Glomerular visceral epithelial cell (primary cell): ENCODE measurements at regions not wholly inside any gene's neighbourhood (a gene's known extent, or its start where the extent isn't known, plus 50 kb on each side); places are given as distances from the start of the nearest gene placed in this dataset.

Experiments
- DNase-seq: peaks from one replicate; pipeline ENCODE4 v3.0.0-alpha.2; 2016; ENCODE audit errors: extremely low spot score

DNA sequence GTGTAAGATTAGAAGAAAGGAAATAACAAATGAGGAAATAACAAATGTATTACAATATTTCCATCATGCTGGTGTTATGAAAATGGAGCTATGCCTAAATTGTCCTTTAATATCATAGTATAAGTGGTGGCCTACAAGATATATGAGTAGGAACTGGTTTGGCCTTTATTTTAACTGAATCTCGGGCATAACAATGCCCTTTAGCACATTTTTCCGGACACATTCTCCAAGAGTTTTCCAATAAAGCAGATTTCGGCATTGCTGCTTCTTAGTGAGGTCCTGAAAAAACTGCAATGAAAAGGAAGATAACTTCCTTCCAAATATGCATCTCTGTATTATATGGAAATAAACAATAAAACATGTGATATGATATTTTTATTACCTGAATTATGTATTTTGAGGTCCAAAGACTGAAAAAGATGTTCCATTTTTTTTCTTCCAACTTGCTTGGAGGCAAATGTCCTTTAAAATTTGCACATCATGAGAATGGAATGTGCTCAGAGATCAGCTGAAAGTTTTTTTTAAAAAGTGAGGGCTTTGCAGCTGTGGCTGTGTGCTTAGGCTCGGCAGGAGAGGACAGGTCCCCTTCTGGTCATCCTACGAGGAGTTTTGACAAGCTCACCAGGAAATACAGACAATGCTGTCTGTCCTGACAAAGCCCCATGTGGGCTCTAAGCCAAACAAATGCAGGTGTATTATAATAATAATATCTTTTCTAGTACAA, 132.3 kb upstream of the RND3 start:
- DNase-seq: peak; percentile 68

DNA sequence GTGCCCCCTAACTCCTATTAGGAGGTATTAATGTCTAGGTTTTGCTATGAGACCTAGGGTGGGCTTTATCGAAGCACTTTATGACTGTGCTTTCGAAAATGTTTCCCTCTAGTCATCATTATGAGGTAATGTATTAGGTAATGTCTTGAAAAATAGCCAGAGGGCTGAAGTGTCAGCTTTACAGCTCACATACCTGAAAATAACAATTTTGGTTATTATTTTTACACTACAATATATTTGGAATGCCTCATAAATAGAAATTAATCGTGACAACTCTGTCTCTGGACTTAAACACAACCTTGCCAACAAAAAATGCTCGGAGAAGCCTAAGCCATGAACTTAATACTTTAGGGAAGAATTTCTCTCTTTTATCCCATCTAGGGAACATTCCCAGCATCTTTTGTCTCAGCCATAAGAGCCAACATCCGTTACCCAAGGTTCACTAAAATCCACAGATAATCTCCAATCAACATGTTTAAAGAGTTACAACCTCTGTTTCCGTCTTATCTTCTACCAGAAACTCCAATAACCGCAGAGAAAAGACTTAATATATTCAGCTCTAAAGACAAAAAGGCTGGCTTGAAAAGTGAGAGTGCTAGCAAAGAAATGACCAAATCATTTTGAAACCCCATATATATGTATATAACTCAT, 130.9 kb upstream of the RND3 start:
- no peak for DNase-seq

DNA sequence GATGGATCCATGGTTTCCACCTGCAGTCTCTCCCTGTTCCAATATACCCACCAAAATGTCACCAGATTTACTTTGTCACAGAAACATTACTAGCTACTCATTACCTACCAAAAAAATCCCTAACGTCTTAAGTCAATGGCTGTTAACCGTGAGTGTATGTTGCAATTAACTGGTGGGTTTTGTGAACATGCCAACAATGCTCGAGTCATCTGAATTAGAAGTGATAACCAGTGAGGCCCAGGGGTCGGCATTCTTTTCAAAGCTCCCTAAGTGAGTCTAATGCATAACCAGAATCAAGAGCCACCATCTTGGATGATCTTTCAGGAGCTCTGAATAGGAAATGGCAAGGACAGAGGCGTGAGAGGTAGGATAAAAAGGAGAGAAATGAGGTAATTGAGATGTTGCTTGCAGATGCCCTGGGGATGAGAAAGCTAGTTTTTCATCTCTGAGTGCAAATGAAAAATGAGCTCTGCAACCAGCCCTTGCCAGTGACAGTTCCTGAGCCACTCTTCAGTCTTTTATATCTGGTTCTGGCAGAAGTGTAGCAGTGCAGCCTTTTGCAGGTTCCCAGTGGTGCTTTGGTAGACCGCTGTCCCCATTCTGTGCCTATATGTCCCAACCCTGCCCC, 130.0 kb upstream of the RND3 start:
- DNase-seq: no peak

DNA sequence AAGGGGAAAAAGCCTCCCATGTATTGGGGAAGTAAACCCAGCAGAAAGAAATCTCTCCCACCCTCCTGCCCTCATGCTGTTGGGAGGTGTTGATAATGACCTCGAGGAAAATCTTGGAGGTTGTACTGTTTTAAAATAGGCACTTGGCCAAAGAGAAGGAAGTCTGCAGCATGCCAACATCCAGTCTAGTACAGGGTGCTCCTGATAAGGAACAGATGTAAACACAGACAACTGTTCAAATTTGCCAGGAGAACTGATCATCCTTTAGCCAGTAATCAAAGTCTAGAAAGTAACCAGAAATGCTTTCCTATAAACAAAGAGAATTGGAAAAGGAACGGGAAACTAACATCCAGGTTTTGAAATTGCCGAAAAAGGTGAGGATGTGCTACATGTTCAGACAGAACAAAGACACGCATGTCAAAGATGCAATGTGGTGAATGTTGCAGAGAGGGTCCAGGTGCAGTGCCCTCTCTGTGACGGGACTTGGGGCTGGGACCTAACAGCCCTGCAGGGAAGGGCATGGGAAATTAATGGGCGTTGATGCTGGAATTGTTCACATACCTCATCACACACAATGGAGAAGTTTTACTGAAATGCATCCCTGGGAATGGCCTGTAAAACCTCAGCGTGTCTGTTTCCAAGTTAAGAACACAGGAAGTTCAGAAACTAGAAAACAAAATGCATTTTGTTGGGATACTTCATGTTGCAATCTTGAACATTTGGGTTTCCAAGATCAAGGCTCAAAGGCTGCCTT, 125.7 kb upstream of the RND3 start:
- no peak for DNase-seq

DNA sequence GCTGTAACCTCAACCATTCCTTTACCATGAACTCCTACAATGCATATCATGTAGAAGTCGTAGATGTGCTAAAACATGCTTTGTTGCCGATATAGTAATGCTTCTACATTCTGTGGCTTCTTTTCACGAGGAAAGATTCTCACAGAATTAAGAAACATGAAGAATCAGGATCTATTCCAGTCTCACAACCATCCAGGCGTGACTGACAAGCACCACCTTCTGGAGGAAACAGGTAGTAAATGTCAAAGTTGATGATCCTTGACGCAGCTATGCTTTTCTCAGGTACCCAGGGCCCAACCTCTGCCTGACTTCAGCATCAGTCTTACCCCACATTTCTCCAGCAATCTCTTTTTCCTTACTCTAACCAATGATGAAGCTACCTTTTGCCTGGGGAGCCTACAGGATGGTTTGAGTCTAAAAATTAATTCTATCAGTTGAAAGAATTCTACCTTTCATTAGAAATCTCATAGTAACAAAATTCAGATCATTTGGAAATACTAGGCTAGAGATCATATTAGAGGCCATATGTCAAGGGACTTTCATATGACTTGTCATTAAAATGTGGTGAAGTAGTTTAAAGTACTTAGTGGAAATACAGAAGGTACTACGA, 123.3 kb upstream of the RND3 start:
- peak; percentile 36 for DNase-seq

DNA sequence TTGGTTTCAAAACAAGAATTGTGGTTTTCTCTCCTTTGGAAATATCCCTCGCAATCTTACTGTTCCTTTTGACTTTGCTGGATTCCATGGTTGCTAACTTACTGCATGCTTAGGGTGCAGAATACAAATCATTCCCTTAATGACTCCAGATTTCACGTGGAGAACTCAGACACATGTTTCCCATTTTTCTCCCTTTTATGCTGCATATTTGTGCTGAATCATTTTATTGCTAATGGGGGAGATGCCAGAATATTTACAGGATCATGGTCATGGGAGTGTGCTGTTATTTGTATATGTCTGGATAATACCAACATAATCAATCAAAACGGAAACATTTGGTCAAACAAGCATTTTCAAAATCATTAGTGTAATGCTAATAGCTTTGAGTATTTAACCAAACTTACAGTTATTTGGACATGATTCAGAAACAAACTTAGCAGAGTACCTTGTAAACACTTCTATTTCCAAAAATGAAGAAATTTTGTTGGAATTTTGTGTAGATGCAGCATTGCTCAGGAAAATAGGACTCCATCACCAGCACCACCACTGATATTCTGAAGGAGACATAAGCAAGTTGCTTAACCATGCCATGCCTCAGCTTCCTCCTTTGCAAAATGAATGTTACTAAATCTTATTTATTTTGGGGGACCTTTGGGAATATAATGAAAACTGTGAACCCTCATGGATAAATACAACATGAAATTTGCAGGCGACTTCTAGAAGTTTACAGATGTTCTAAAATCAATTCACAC, 122.5 kb upstream of the RND3 start:
- no peak for DNase-seq

DNA sequence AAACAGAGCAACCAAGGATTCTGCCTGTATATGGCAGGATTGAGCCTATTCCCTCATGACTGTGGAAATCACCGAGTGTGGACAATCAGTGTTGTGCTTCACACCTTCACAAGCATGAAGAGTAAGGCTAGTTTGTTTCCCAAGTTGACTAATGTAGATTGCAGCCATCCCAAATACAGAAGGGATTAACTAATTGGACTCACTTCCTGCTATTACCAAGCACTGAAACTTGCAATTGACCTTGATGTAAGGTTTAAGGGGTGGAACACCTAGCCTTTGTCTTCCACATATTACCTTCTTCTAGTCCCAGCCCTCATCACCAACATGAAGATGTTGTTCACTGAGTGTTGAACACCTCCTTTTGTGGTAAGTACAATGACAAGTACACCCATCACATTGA, 120.9 kb upstream of the RND3 start:
- DNase-seq: no peak

DNA sequence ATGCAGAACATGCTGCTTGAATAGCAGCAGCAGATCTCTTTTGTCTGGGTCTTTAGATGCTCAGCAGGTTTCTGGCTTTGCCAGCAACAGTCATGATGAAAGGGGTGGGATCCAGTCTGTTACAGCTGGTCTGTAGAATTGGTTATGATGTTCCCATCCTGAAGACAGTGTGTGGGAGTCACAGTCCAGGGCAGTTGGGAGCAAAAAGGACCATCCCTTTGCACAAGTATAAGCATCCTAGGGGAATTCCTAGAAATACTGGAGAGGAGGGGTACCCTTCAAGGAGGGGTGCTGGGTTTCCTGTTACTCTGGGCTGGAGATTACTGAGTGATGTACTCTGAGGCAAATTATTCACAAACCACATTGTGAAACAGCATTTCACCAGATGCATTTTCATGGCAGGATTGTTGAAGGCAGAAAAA, 119.9 kb upstream of the RND3 start:
- no peak for DNase-seq

DNA sequence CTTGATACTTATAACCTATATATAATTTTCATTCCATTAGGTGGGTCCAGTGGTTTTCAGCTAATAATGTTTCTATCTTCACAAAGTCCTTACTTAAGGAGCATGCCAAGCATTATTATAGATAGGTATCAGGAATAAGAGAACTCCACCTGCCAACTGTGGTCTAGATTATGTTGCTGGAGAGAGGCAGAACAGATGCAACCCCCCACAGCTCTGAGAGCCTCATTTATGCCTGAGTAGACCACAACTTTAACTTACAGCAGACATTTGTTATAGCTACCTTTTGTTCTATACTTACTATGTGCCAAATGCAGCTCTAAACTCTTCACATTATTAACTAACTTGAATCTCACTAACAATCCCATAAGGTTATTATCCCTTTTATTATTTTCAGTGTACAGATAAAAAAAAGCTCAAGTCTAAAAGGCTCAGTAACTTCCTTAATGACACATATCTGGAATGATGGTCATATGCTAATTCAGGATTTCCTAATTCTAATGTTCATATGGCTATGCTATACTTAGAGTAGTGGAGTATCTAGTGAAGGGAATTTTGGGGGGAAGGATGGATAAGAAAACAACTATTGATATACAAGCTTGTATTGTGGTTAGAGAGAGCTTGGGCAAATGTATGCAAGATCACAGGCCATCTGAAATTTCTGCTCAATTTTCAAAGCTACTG, 119.1 kb upstream of the RND3 start:
- no peak for DNase-seq

DNA sequence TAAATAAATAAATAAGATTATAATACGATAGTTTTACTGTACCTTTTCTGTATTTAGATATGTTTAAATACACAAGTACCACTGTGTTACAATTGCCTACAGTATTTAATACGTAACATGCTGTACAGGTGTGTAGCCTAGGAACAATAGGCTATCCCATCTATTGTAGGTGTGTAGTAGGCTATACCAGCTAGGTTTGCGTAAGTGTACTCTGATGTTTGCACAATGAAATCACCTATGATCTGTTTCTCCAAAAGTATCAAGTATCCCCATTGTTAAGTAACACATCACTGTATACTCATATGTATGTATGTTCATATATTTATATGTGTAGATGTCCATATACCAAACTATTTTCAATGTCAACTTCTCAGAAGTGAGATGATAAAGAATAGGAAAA, 118.2 kb upstream of the RND3 start:
- DNase-seq: no peak

DNA sequence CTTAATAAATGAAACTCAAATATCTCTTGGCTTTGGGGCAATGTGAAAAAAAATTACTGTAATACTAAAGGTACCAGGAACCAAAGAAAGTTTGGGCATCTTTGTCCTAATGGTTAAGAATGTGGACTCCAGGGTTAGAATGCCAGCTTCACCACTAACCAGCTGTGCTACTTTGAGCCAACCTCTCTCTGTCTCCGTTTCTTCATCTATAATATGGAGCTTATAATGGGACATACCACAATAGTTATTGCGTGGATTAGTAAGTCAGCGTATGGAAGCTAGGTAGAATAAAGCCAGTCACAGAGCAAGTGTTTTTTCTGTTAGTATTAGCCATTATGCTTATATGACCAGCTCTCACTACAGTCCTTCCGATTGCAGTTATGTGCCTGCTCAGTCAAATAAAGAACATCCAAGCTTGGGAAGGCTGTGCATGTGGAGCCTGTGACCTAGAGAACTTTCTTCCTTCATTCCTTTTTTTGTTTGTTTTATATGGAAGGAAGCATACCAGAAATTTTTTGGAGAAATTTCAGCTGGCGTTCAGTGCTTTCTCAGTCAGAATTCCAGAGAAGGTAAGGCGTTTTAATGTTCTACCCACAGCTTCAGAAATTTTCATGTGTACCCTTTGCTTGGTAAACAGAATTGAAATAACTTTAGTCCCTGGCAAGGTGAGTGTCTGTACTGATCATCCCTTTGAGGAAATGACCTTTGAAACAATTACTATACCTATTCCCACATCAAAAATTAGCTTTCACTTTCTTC, 114.0 kb upstream of the RND3 start:
- no peak for DNase-seq

DNA sequence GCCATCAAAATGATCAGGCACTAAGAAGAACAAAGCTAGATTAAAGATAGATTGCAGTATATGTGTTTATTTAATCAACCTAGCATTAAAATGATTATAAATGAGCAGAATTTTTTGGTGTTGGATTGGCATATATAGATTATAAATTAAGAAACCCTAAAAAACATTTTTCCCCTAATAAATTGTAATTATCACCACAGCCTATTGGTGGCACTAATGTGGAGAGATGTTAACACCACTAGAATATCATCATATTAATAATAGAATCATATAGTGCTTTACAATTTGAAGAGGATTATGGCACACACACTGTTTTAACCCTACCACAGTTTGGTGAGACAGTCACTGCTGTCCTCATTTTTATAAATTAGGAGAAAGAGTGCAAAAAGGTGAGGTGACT, 112.4 kb upstream of the RND3 start:
- DNase-seq: no peak

DNA sequence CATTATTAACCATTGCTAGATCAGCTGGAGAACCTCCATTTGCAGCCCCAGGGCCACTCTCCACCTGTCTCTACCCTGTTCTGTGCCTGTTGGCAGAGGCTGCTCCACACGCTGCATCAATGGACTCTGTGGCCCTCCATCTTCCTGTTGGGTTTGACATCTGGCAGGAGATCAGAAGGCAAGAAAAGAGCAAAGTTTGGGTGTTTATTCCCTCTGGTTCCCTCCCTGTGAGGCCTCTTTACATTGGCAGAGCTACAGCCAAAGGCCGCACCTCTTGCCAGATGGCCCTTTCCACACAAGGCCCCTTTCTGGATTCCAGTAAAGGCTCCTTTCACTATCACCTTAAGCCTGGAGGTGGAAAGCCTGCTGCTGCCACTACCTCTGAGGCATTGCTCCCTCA, 110.9 kb upstream of the RND3 start:
- DNase-seq: no peak

DNA sequence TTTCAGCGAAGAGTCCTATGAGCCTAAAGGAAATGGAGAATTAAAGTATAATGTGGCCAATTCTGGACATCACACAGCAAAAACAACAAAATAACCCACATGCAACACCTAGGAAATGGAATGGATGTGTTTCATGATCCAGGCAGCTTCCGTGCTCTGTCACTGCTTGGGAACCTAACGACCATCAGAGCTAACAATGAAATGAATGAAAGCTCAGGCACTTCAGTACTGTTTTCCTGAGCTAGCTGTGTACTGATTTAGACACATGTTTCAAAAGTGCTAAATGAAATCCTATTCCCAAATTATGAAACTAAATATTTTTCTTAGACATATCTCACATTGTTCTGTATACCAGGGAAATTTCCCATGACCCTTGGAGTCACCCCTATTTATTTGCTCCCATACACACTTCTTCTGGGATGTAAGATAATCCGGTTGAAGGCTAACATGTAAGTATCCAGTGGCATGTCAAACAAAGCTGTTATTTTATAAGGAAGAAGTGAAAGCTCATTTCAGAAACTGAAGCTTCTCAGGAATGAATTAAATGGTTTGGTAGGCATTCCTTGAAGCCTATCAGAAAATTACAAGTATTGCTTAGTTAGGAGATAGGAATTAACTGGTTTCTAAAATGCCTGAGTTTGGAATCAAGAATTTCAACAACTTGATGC, 108.5 kb upstream of the RND3 start:
- DNase-seq: no peak

DNA sequence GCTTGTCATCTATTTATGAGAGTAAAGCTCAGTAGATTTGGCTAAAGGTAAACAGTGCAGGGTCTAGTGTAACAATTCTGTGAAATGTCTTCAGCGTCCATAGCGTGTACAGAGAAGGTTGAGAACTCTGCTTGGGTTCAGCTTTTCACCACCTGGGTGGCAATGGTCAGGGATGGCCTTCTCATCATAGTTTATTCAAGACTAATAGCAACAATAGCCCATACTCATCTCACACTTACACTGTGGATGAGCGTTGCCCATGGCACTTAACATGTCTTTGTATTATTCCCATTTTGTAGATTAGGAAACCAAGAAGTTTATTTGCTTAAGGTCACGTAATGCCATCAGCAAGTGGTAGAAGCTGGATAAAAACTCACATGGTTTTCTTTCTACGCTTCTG, 106.8 kb upstream of the RND3 start:
- no peak for DNase-seq

DNA sequence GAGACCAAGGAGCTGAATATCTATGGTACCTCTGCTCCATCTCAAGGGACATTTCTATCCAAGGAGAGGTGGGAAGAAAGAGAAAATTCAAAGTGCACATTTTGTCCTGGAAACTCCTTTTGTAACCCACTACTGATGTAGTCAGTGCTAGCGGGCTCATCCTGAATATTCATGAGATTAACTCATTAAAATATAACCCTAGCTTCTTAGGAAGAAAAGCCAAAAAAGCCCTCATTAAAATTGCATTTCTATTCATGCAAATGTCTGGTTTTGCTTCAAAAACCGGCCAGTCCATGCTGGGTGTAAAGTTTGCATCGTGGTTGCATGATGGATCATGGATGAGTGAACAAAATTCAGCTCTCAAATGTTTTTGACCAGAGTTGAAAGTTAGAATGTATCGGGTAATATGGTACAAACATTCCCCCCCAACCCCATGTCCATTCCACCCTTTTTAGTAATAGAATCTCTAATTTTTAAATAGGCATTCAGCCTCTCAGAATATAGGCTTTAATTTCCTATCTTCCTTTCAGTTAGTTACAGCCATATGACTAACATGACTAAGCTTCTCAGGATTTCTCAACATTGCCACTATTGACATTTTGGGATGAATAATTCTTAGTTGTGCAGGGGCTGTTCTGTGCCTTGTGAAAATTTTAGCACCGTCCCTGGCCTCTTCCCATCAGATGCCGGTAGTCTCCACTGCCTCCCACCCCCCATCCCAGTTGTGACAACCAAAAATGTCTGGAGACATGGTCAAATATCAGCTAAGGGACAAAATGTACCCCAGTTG, 104.2 kb upstream of the RND3 start:
- no peak for DNase-seq

DNA sequence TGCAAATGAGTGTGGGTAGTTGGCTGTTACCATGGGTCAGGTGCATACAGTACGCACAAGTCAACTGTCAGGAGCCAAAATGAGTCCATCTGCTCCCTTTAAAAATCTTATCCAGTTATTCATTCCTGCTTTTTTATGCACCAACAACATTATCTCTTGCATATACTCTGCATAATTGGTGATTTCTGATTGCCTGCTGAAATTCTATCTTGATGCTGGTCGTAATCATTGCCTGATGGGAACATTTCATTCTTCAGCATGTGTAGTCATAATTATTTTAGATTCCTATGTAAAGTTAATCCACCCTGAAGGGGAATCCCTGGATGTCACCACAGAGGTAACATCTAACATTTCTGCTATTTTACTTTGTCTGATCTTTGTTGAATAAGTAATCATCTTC, 102.2 kb upstream of the RND3 start:
- no peak for DNase-seq

DNA sequence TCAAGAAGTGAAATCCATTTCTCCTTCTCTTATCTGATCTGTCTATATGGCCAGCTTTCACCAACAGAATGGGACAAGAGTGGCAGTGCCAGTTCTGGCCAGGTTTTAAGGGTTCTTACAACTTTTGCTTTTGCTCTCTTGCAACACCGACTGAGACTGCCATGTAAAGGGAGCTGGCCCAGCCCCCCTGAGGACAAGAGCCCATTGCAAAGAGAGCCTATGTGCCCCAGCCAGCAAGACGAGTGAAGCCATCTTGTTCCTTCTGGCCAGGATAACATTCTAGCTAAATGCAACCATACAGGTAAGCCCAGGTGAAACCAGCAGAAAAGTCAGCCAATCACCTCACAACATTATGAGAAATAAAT, 101.0 kb upstream of the RND3 start:
- DNase-seq: no peak
